IMR-90 (cell line): ENCODE measurements at regions not wholly inside any gene's neighbourhood (a gene's known extent, or its start where the extent isn't known, plus 50 kb on each side); places are given as distances from the start of the nearest gene placed in this dataset.

Experiments used
- ATAC-seq: fragments of 200-7000 bp; cut with Tn5 transposase; 2 replicates; pipeline ENCODE4 v1.9.1; 2020; ENCODE audit warnings: low read depth, mild to moderate bottlenecking, moderate library complexity
- BruUV-seq: library from RNA; stranded (reverse); fragments of 400-500 nt; replicated peaks from 2 replicates; lab custom pipeline; 2021; lab: Mats Ljungman, UMichigan
- CTCF ChIA-PET: fragments of 300-600 bp; formaldehyde crosslinking; extraction: SDS; loops from one replicate; lab custom pipeline; 2021; ENCODE audit warnings: antibody characterized with exemption; lab: Yijun Ruan, JAX
- POLR2A ChIA-PET: fragments of 300-600 bp; sonication (Branson Sonifier 250); formaldehyde crosslinking; loops from one replicate; lab custom pipeline; 2022; ENCODE audit warnings: antibody characterized with exemption; ENCODE audit not compliant: unreplicated experiment; lab: Charles Lee
- DNase-seq: peaks from one replicate; pipeline ENCODE4 v3.0.0; 2013
- H2AFZ ChIP-seq: replicated peaks from 2 replicates; pipeline ENCODE3; 2013; ENCODE audit warnings: low read length, mild to moderate bottlenecking; ENCODE audit not compliant: poor library complexity
- H2AK5ac ChIP-seq: 2 replicates; pipeline ENCODE4 v1.6.1; 2013; ENCODE audit warnings: low read depth, low read length, inconsistent platforms
- H2AK9ac ChIP-seq: replicated peaks from 2 replicates; pipeline ENCODE3; 2013; ENCODE audit warnings: mild to moderate bottlenecking, low read depth, low read length, moderate library complexity; ENCODE audit not compliant: poor library complexity
- H2BK120ac ChIP-seq: 2 replicates; pipeline ENCODE4 v1.6.1; 2013; ENCODE audit warnings: low read depth, low read length, inconsistent platforms
- H2BK15ac ChIP-seq: 3 replicates; pipeline ENCODE4 v1.6.1; 2013; ENCODE audit warnings: low read depth, low read length, inconsistent platforms
- H2BK20ac ChIP-seq: 2 replicates; pipeline ENCODE4 v1.6.1; 2013; ENCODE audit warnings: low read depth, mild to moderate bottlenecking, inconsistent platforms, low read length, moderate library complexity
- H2BK5ac ChIP-seq: 2 replicates; pipeline ENCODE4 v1.6.1; 2013; ENCODE audit warnings: mild to moderate bottlenecking, low read depth, low read length, inconsistent platforms; ENCODE audit not compliant: poor library complexity, severe bottlenecking
- H3K14ac ChIP-seq: replicated peaks from 2 replicates; pipeline ENCODE4 v1.6.1; 2013; ENCODE audit warnings: low read depth, low read length, inconsistent platforms
- H3K18ac ChIP-seq: 2 replicates; pipeline ENCODE4 v1.6.1; 2013; ENCODE audit warnings: low read depth, low read length, control low read depth
- H3K23ac ChIP-seq: 2 replicates; pipeline ENCODE4 v1.6.1; 2013; ENCODE audit warnings: low read depth, low read length, inconsistent platforms
- H3K27ac ChIP-seq: 2 replicates; pipeline ENCODE4 v1.5.1; 2013; ENCODE audit warnings: mild to moderate bottlenecking, control low read depth, low read length; ENCODE audit not compliant: insufficient read depth
- H3K27me3 ChIP-seq: 2 replicates; pipeline ENCODE4 v1.6.1; 2013; ENCODE audit warnings: low read length; ENCODE audit not compliant: control insufficient read depth, insufficient read depth
- H3K36me3 ChIP-seq: 2 replicates; pipeline ENCODE4 v1.6.1; 2013; ENCODE audit warnings: low read length, mixed read lengths; ENCODE audit not compliant: control insufficient read depth, insufficient read depth
- H3K4ac ChIP-seq: 2 replicates; pipeline ENCODE4 v1.6.1; 2013; ENCODE audit warnings: low read depth, low read length, inconsistent platforms
- H3K4me1 ChIP-seq: 2 replicates; pipeline ENCODE4 v1.6.1; 2013; ENCODE audit warnings: low read length, mixed read lengths; ENCODE audit not compliant: control insufficient read depth, insufficient read depth
- H3K4me2 ChIP-seq: 2 replicates; pipeline ENCODE4 v1.6.1; 2013; ENCODE audit warnings: low read depth, mild to moderate bottlenecking, control low read depth, low read length, moderate library complexity
- H3K4me3 ChIP-seq: 2 replicates; pipeline ENCODE4 v1.5.1; 2013; ENCODE audit warnings: low read depth, mild to moderate bottlenecking, control low read depth, low read length, moderate library complexity; ENCODE audit not compliant: insufficient read depth
- H3K56ac ChIP-seq: 2 replicates; pipeline ENCODE4 v1.6.1; 2013; ENCODE audit warnings: low read length, inconsistent platforms; ENCODE audit not compliant: insufficient read depth; ENCODE audit errors: extremely low read depth
- H3K79me1 ChIP-seq, 2 experiments: 2 replicates each; pipeline ENCODE4 v1.6.1; 2013; ENCODE audit warnings: low read length in 2 of 2, inconsistent platforms in 1 of 2, low read depth in 1 of 2
- H3K9ac ChIP-seq: 2 replicates; pipeline ENCODE4 v1.6.1; 2013; ENCODE audit warnings: low read depth, low read length, control low read depth
- H3K9me1 ChIP-seq: 2 replicates; pipeline ENCODE4 v1.6.1; 2013; ENCODE audit warnings: low read length, inconsistent platforms; ENCODE audit not compliant: insufficient read depth
- H3K9me3 ChIP-seq: 2 replicates; pipeline ENCODE4 v1.6.1; 2013; ENCODE audit warnings: low read length; ENCODE audit not compliant: control insufficient read depth, insufficient read depth
- H4K20me1 ChIP-seq: 2 replicates; pipeline ENCODE4 v1.6.1; 2013; ENCODE audit warnings: low read length, inconsistent platforms; ENCODE audit not compliant: insufficient read depth
- H4K5ac ChIP-seq: 2 replicates; pipeline ENCODE4 v1.6.1; 2013; ENCODE audit warnings: mild to moderate bottlenecking, low read depth, low read length, control low read depth
- H4K8ac ChIP-seq, 2 experiments: 2 replicates each; pipeline ENCODE4 v1.6.1; 2013; ENCODE audit warnings: low read depth in 2 of 2, low read length in 2 of 2, control low read depth in 1 of 2, inconsistent platforms in 1 of 2
- H4K91ac ChIP-seq: 2 replicates; pipeline ENCODE4 v1.6.1; 2013; ENCODE audit warnings: low read depth, low read length, inconsistent platforms; ENCODE audit not compliant: insufficient read depth
- ELK1 ChIP-seq: fragments of 150-350 bp; IDR thresholded peaks from 2 replicates; pipeline ENCODE4 v1.6.1; 2016; ENCODE audit warnings: low read depth, mild to moderate bottlenecking, low read length, moderate library complexity, borderline replicate concordance
- NFE2L2 ChIP-seq: fragments of 150-350 bp; IDR thresholded peaks from 2 replicates; pipeline ENCODE4 v1.6.1; 2016; ENCODE audit warnings: low read depth, mild to moderate bottlenecking, low read length
- POLR2A ChIP-seq: IDR thresholded peaks from 2 replicates; pipeline ENCODE4 v1.6.1; 2012; ENCODE audit warnings: mild to moderate bottlenecking, low read depth, low read length
- RAD21 ChIP-seq: IDR thresholded peaks from 2 replicates; pipeline ENCODE4 v1.6.1; 2012; ENCODE audit warnings: low read length, improper control_type of control experiment
- RFX5 ChIP-seq: IDR thresholded peaks from 2 replicates; pipeline ENCODE4 v1.8.0; 2012; ENCODE audit warnings: low read depth, mild to moderate bottlenecking, low read length, moderate library complexity
- SMC3 ChIP-seq: fragments of 150-350 bp; IDR thresholded peaks from 2 replicates; pipeline ENCODE4 v1.6.1; 2016; ENCODE audit warnings: low read depth, mild to moderate bottlenecking, antibody characterized with exemption, low read length, moderate library complexity
- USF2 ChIP-seq: fragments of 150-350 bp; IDR thresholded peaks from 2 replicates; pipeline ENCODE4 v1.6.1; 2017; ENCODE audit warnings: mild to moderate bottlenecking, antibody characterized with exemption, low read length, low read depth
- WGBS, 2 experiments: methylation state at CpG; one replicate each; pipeline versions ENCODE4 v1.1.5 to v1.1.7; 2013; ENCODE audit warnings: missing lambda C conversion rate in 2 of 2; ENCODE audit not compliant: insufficient read length in 1 of 2; ENCODE audit errors: extremely low coverage in 2 of 2; 5-methylcytosine and 5-hydroxymethylcytosine counted together
- dilution Hi-C: fragments of 300-500 bp; cut with HindIII; formaldehyde crosslinking; loops from one replicate; pipeline ENCODE4 v1.14.3; 2018; ENCODE audit warnings: low sequenced_read_pairs; ENCODE audit not compliant: unreplicated experiment
- in situ Hi-C: fragments of 300-500 bp; cut with MboI; formaldehyde crosslinking; loops from 3 replicates; pipeline ENCODE4 v1.14.3; 2019; ENCODE audit warnings: low sequenced_read_pairs, inconsistent platforms, mixed read lengths
- intact Hi-C: fragments of 100-400 bp; cut with micrococcal nuclease; formaldehyde crosslinking; loops from 2 replicates; pipeline ENCODE4 v1.10.0; 2022
- TF ChIP-seq, protein P1 (sequence below): conservative IDR thresholded peaks from 2 replicates; pipeline ENCODE4 v1.5.1; 2012; ENCODE audit warnings: mild to moderate bottlenecking, low read depth, low read length, improper control_type of control experiment

GRCh38 chr5:34474573-34475021, 181.5 kb upstream of the RAI14 start:
- WGBS, 2 experiments, result no CpG with 5 or more reads among the region's 4 CpGs
- Histone ChIP-seq H2AK9ac (no peak overlapping the region), H3K14ac (no peak overlapping the region), H3K36me3 (no peaks in the 10 kb centered on the region), H3K18ac (no peak overlapping the region), H4K91ac (no peak overlapping the region), H3K4me3 (no peak overlapping the region), H3K9me3 (no peaks in the 10 kb centered on the region), H3K4me2 (no peak overlapping the region), H2AK5ac (no peak overlapping the region), H2BK5ac (no peak overlapping the region), H3K9me1 (0 out of 2 replicates have a peak, but pooled peaks cover 3% of the 10 kb centered on the region), H2BK20ac (no peak overlapping the region), H3K27me3 (peaks cover 16% of the 10 kb centered on the region), H3K9ac (no peak overlapping the region), H2BK120ac (no peak overlapping the region), H3K23ac (no peak overlapping the region), H2AFZ (no peak overlapping the region), H4K8ac (no peak overlapping the region), H3K56ac (no peak overlapping the region), H3K4ac (no peak overlapping the region), H3K79me1 (no peaks in the 10 kb centered on the region), H3K27ac (no peak overlapping the region), H2BK15ac (no peak overlapping the region), H4K20me1 (no peaks in the 10 kb centered on the region), H4K5ac (no peak overlapping the region), H3K4me1 (no peaks in the 10 kb centered on the region)
- intact Hi-C loops (loop anchor here (1.0 to 10.0 kb wide), 4 partner anchors 424 to 1450 kb away; no protein-coding TSS in a partner anchor), dilution Hi-C loops (no loop called here), in situ Hi-C loops (loop anchor here (5.0 to 25.0 kb wide), 3 partner anchors 418 to 1037 kb away; partner anchors contain the start of gene TARS1)
- DNase-seq (peak; percentile 77), ATAC-seq (peak; percentile 99)
- ChIA-PET CTCF (interaction anchor here (1.1 to 2.1 kb wide), 2 partner anchors 424 to 426 kb away, joined by 3 to 8 read pairs; no protein-coding TSS in a partner anchor), POLR2A (no interaction called here)
- no peak for TF ChIP-seq USF2
- no peak for TF ChIP-seq RFX5
- TF ChIP-seq NFE2L2, result no peak
- TF ChIP-seq SMC3, result peak; percentile 90
- TF ChIP-seq POLR2A, result peak; percentile 45; the same call in 1 of the 2 replicates
- peak; percentile 96 for TF ChIP-seq RAD21
- TF ChIP-seq, protein P1, sequence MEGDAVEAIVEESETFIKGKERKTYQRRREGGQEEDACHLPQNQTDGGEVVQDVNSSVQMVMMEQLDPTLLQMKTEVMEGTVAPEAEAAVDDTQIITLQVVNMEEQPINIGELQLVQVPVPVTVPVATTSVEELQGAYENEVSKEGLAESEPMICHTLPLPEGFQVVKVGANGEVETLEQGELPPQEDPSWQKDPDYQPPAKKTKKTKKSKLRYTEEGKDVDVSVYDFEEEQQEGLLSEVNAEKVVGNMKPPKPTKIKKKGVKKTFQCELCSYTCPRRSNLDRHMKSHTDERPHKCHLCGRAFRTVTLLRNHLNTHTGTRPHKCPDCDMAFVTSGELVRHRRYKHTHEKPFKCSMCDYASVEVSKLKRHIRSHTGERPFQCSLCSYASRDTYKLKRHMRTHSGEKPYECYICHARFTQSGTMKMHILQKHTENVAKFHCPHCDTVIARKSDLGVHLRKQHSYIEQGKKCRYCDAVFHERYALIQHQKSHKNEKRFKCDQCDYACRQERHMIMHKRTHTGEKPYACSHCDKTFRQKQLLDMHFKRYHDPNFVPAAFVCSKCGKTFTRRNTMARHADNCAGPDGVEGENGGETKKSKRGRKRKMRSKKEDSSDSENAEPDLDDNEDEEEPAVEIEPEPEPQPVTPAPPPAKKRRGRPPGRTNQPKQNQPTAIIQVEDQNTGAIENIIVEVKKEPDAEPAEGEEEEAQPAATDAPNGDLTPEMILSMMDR, result peak; percentile 94
- no peak for TF ChIP-seq ELK1
- BruUV-seq, result no TSS peak
